Cerebellar cortex (tissue), 1 donor: ENCODE measurements at regions not wholly inside any gene's neighbourhood (a gene's known extent, or its start where the extent isn't known, plus 50 kb on each side); places are given as distances from the start of the nearest gene placed in this dataset.

Experiments used
- DNase-seq: peaks from one replicate; pipeline ENCODE4 v3.0.0-alpha.2; 2015; ENCODE audit warnings: low spot score

GRCh38 chr19:5235458-5236219, 105.0 kb downstream of the PTPRS start:
- DNase-seq = no peak

GRCh38 chr19:5234412-5234811, 106.2 kb downstream of the PTPRS start:
- DNase-seq = no peak

GRCh38 chr19:5232798-5233505, 107.7 kb downstream of the PTPRS start:
- DNase-seq = no peak

- DNase-seq = no peak
Observed at GRCh38 chr19:5231857-5232678, 108.5 kb downstream of the PTPRS start.

- DNase-seq = no peak
Observed at GRCh38 chr19:5230730-5231555, 109.7 kb downstream of the PTPRS start.

- no peak for DNase-seq
Observed at GRCh38 chr19:5229778-5230335, 110.8 kb downstream of the PTPRS start.

- no peak for DNase-seq
Observed at GRCh38 chr19:5228932-5229777, 111.5 kb downstream of the PTPRS start.

- no peak for DNase-seq
Observed at GRCh38 chr19:5228490-5228889, 112.1 kb downstream of the PTPRS start.

- peak; percentile 18 for DNase-seq
Observed at GRCh38 chr19:5225486-5226345, 114.9 kb downstream of the PTPRS start.

- DNase-seq = no peak
Observed at GRCh38 chr19:5224480-5224879, 116.1 kb downstream of the PTPRS start.

- DNase-seq = no peak
Observed at GRCh38 chr19:5222821-5223321, 117.7 kb downstream of the PTPRS start.

GRCh38 chr19:5222178-5222577, 118.4 kb downstream of the PTPRS start:
- no peak for DNase-seq

GRCh38 chr19:5220866-5221265, 119.7 kb downstream of the PTPRS start:
- no peak for DNase-seq

- DNase-seq = no peak
Observed at GRCh38 chr19:5220361-5220760, 120.3 kb downstream of the PTPRS start.

- DNase-seq = no peak
Observed at GRCh38 chr19:5219551-5220304, 120.9 kb downstream of the PTPRS start.

GRCh38 chr19:5218963-5219530, 121.6 kb downstream of the PTPRS start:
- DNase-seq = no peak

- DNase-seq = no peak
Observed at GRCh38 chr19:5218255-5218855, 122.3 kb downstream of the PTPRS start.

- no peak for DNase-seq
Observed at GRCh38 chr19:5217171-5217570, 123.4 kb downstream of the PTPRS start.
